Effector memory CD4-positive, alpha-beta T cell (primary cell): ENCODE measurements at regions not wholly inside any gene's neighbourhood (a gene's known extent, or its start where the extent isn't known, plus 50 kb on each side); places are given as distances from the start of the nearest gene placed in this dataset.

Source experiments
- DNase-seq, 3 donors: peaks; one replicate each; pipeline ENCODE4 v3.0.0-alpha.2; 2020
- H3K27ac ChIP-seq: 2 replicates; pipeline ENCODE4 v1.7.0; 2013; ENCODE audit warnings: mild to moderate bottlenecking, low read length, moderate library complexity; ENCODE audit not compliant: insufficient read depth, poor library complexity, severe bottlenecking
- H3K27me3 ChIP-seq: replicated peaks from 2 replicates; pipeline ENCODE4 v1.7.0; 2013; ENCODE audit warnings: mild to moderate bottlenecking, low read length; ENCODE audit not compliant: insufficient read depth, control insufficient read depth, poor library complexity, severe bottlenecking
- H3K36me3 ChIP-seq: 2 replicates; pipeline ENCODE4 v1.7.0; 2013; ENCODE audit warnings: mild to moderate bottlenecking, low read length, moderate library complexity; ENCODE audit not compliant: control insufficient read depth, insufficient read depth
- H3K4me1 ChIP-seq: 2 replicates; pipeline ENCODE4 v1.7.0; 2013; ENCODE audit warnings: low read length, mild to moderate bottlenecking; ENCODE audit not compliant: control insufficient read depth, insufficient read depth, poor library complexity, severe bottlenecking
- H3K4me3 ChIP-seq: 2 replicates; pipeline ENCODE4 v1.7.0; 2013; ENCODE audit warnings: low read length, low read depth, mild to moderate bottlenecking; ENCODE audit not compliant: insufficient read depth, poor library complexity, severe bottlenecking
- H3K9me3 ChIP-seq: 2 replicates; pipeline ENCODE4 v1.7.0; 2013; ENCODE audit warnings: mild to moderate bottlenecking, low read length, moderate library complexity; ENCODE audit not compliant: control insufficient read depth

DNA sequence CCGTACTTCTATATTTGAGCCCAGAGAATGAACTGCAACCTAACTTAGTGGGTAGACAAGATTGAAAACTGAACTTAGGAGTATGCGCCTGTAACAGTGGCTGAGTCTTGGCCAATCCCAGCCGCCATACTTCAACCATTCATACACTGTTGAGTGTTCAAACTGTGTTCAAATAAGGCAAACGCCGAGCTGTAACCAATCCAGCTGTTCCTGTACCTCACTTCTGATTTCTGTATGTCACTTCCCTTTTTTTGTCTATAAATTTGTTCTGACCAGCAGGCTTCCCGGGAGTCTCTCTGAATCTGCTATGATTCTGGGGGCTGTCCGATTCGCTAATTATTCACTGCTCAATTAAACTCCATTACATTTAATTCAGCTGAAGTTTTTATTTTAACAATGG is 58.6 kb upstream of the TPM1 start:
- Histone ChIP-seq H3K4me1 (no peaks in the 10 kb centered on the region), H3K9me3 (no peaks in the 10 kb centered on the region), H3K27ac (no peak overlapping the region), H3K4me3 (no peak overlapping the region), H3K36me3 (no peaks in the 10 kb centered on the region), H3K27me3 (peaks cover 4% of the 10 kb centered on the region)
- no peak for DNase-seq

DNA sequence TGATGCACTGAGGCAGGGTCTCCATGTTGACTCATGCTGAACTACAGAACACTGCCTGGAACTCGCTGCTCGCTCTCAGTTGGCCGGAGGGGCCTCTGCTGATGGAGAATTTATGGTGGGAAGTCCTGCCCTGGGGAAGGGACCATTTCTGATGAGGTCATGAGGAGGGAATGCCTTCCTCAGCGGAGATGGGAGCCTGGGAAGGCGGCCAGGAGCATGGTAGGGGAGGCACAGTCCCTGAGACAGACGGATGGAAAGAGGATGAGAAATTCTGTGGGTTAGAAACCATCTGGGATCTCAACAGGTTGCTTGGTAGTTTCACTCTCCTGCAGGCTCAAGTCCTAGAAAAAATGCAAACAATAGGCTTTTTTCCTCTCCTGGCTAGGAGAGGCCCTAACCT is 56.8 kb upstream of the TPM1 start:
- Histone ChIP-seq H3K9me3 (no peaks in the 10 kb centered on the region), H3K4me1 (no peaks in the 10 kb centered on the region), H3K27me3 (peaks cover 4% of the 10 kb centered on the region), H3K4me3 (no peak overlapping the region), H3K27ac (no peak overlapping the region), H3K36me3 (no peaks in the 10 kb centered on the region)
- DNase-seq = no peak

DNA sequence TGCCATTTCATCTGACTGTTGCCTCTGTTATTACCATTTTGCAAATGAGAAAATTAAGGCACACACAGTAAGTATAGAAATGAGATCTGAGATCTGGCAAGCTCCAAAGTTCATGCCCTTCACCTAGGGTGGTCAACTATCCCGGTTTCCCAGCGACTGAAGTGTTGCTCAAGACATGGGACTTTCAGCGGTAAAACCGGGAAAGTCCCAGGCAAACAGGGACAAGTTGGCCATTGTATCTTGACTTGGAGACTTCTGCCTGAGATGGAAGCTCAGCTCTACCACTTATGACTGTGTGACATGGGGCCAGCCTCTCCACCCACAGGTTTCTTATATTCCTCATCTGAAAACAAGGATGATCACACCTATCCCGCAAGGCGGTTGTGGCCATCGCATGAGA is 55.6 kb upstream of the TPM1 start:
- H3K4me3 ChIP-seq = no peak overlapping the region
- peaks cover 4% of the 10 kb centered on the region for H3K27me3 ChIP-seq
- no peak for DNase-seq
- no peaks in the 10 kb centered on the region for H3K4me1 ChIP-seq
- no peaks in the 10 kb centered on the region for H3K9me3 ChIP-seq
- H3K36me3 ChIP-seq = no peaks in the 10 kb centered on the region
- no peak overlapping the region for H3K27ac ChIP-seq

DNA sequence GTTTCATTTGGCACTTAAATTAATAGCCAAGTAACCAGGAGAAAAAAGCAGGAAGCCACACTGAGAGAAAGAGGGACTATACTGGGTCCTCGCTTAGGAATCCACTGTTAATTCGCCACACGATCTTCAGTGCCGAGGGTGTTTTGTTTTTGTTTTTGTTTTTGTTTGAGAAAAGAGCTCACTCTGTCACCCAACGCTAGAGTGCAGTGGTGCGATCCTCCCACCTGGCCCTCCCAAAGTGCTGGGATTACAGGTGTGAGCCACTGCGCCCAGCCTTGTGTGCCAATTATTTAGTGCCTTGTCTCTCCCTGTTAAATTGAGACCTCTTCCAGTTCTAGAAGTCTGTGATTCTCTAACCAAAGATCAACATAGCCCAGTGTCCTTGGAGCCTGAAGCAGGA is 53.8 kb upstream of the TPM1 start:
- no peak overlapping the region for H3K4me3 ChIP-seq
- no peak for DNase-seq
- no peak overlapping the region for H3K27ac ChIP-seq
- H3K9me3 ChIP-seq = no peaks in the 10 kb centered on the region
- peaks cover under 1% of the 10 kb centered on the region for H3K27me3 ChIP-seq
- no peaks in the 10 kb centered on the region for H3K36me3 ChIP-seq
- H3K4me1 ChIP-seq = no peaks in the 10 kb centered on the region

DNA sequence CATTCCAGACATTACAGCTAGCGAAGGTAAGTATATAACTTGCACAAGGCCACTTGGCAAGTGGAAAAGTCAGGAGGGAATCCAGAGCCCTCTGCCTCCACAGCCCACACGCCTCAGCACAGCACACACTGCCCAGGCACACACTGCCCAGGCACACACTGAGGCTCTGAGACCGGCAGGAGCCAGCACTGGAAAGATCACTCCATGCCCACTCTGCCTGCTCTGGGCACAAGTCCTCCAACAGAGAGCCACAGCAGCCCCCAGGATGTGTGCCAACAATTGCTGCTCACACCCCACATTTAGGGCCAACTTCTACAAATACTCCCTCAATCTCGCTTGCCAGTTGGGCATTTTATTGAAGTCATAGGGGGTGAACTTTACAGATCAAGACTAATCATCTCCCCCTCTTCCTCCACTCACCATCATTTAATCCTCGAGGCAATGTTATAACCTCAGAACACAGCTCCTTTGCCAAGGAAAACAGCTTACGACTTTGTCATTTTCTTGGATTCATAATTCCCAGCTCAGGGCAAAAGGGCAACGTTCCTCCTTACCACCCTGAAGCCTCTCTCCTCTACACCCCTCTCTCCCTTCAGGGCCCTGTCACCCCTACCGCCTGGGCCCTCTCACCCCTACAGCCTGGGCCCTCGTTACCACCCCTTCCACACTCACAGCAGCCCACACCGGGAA is 53.0 kb upstream of the TPM1 start:
- DNase-seq = no peak
- Histone ChIP-seq H3K4me1 (no peaks in the 10 kb centered on the region), H3K27ac (no peak overlapping the region), H3K9me3 (no peaks in the 10 kb centered on the region), H3K4me3 (no peak overlapping the region), H3K27me3 (no peaks in the 10 kb centered on the region), H3K36me3 (no peaks in the 10 kb centered on the region)

- no peaks in the 10 kb centered on the region for H3K9me3 ChIP-seq
- H3K4me3 ChIP-seq = no peak overlapping the region
- H3K27me3 ChIP-seq = no peaks in the 10 kb centered on the region
- H3K27ac ChIP-seq = no peak overlapping the region
- DNase-seq = no peak
- H3K36me3 ChIP-seq = no peaks in the 10 kb centered on the region
- H3K4me1 ChIP-seq = no peaks in the 10 kb centered on the region
Measured at GRCh38 chr15:62991698-62992097, 50.8 kb upstream of the TPM1 start.

GRCh38 chr15:62992302-62992701 is 50.2 kb upstream of the TPM1 start:
- H3K27me3 ChIP-seq = no peaks in the 10 kb centered on the region
- no peaks in the 10 kb centered on the region for H3K4me1 ChIP-seq
- H3K36me3 ChIP-seq = no peaks in the 10 kb centered on the region
- no peak overlapping the region for H3K4me3 ChIP-seq
- H3K9me3 ChIP-seq = no peaks in the 10 kb centered on the region
- no peak for DNase-seq
- no peak overlapping the region for H3K27ac ChIP-seq
